Caco-2 (cell line): ENCODE measurements at regions not wholly inside any gene's neighbourhood (a gene's known extent, or its start where the extent isn't known, plus 50 kb on each side); places are given as distances from the start of the nearest gene placed in this dataset.

Experiments used
- BruUV-seq: library from RNA; stranded (reverse); fragments of 400-500 nt; replicated peaks from 2 replicates; lab custom pipeline; 2021; lab: Mats Ljungman, UMichigan
- CTCF ChIA-PET: fragments of 300-600 bp; sonication (Branson Sonifier 250); formaldehyde crosslinking; loops from one replicate; lab custom pipeline; 2022; ENCODE audit warnings: antibody characterized with exemption; lab: Charles Lee
- POLR2A ChIA-PET: fragments of 300-600 bp; sonication (Branson Sonifier 250); formaldehyde crosslinking; loops from one replicate; lab custom pipeline; 2022; ENCODE audit warnings: antibody characterized with exemption; lab: Charles Lee
- DNase-seq, 2 experiments: peaks; one replicate each; pipeline versions ENCODE4 v3.0.0 to v3.0.0-alpha.2; 2020 to 2022
- H3K27me3 ChIP-seq: replicated peaks from 2 replicates; pipeline ENCODE4 v1.6.0; 2011; ENCODE audit warnings: low read length; ENCODE audit not compliant: control insufficient read depth, insufficient read depth
- H3K36me3 ChIP-seq: 2 replicates; pipeline ENCODE4 v1.5.1; 2011; ENCODE audit warnings: low read length; ENCODE audit not compliant: control insufficient read depth, insufficient read depth
- H3K4me1 ChIP-seq: fragments of 250-450 bp; sonication (Bioruptor Pico); 2 replicates; pipeline ENCODE4 v1.5.1; 2020; ENCODE audit warnings: mild to moderate bottlenecking
- H3K4me3 ChIP-seq: 2 replicates; pipeline ENCODE4 v1.5.1; 2011; ENCODE audit warnings: low read depth, mild to moderate bottlenecking, control low read depth, low read length
- H3K9me3 ChIP-seq: fragments of 250-450 bp; sonication (Bioruptor Pico); 2 replicates; pipeline ENCODE4 v1.5.1; 2020; ENCODE audit warnings: mild to moderate bottlenecking, moderate library complexity
- H3K27ac Mint-ChIP-seq: one replicate; pipeline ENCODE4 v1.8.0; 2022; ENCODE audit warnings: mixed read lengths; ENCODE audit not compliant: unreplicated experiment
- H3K27me3 Mint-ChIP-seq: one replicate; pipeline ENCODE4 v1.8.0; 2022; ENCODE audit warnings: mixed read lengths; ENCODE audit not compliant: insufficient read depth, unreplicated experiment
- H3K36me3 Mint-ChIP-seq: one replicate; pipeline ENCODE4 v1.8.0; 2022; ENCODE audit warnings: mild to moderate bottlenecking, mixed read lengths; ENCODE audit not compliant: insufficient read depth, unreplicated experiment
- H3K4me1 Mint-ChIP-seq: one replicate; pipeline ENCODE4 v1.8.0; 2022; ENCODE audit warnings: low read depth, mixed read lengths; ENCODE audit not compliant: unreplicated experiment
- H3K4me3 Mint-ChIP-seq: one replicate; pipeline ENCODE4 v1.8.0; 2022; ENCODE audit warnings: mild to moderate bottlenecking, moderate library complexity, mixed read lengths; ENCODE audit not compliant: unreplicated experiment
- H3K9me3 Mint-ChIP-seq: one replicate; pipeline ENCODE4 v1.8.0; 2022; ENCODE audit warnings: mixed read lengths; ENCODE audit not compliant: unreplicated experiment
- CTCF ChIP-seq, 2 experiments: fragments of 200-600 bp in 1 of 2; IDR thresholded peaks; 1 replicate in 1 of 2; 2 replicates in 1 of 2; pipeline versions ENCODE4 v1.5.1 to v1.8.0; 2011 to 2022; ENCODE audit warnings: antibody characterized with exemption in 1 of 2, control low read depth in 1 of 2, inconsistent platforms in 1 of 2, low read depth in 1 of 2, low read length in 1 of 2, mild to moderate bottlenecking in 1 of 2, moderate library complexity in 1 of 2; ENCODE audit not compliant: insufficient read depth in 1 of 2, severe bottlenecking in 1 of 2, unreplicated experiment in 1 of 2
- intact Hi-C: fragments of 100-400 bp; cut with micrococcal nuclease; formaldehyde crosslinking; loops from one replicate; pipeline ENCODE4 v1.10.0; 2022; ENCODE audit not compliant: unreplicated experiment

DNA sequence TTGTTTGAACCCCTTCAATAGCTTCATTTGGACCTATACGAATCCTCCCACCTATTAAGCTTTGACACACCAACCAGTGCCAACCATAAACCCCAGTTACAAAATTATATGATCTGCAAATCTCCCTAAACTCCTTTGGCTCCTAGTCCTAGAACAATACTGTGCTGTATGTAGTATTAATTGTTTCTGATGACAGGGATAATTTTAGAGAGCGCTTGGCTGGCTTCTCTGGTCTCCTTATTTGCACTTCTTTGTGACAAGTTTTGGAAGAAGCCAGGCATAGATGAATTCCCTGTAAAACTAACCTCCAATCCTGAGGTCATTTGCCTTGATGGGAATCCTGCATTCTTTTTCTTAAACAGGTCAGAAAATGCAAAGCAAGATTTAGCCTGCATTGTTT is 433.0 kb downstream of the PPARGC1A start:
- Mint-ChIP-seq H3K36me3 (no peaks in the 10 kb centered on the region), H3K4me1 (no peaks in the 10 kb centered on the region), H3K9me3 (no peaks in the 10 kb centered on the region), H3K27ac (no peak overlapping the region), H3K27me3 (peaks cover 9% of the 10 kb centered on the region), H3K4me3 (no peak overlapping the region)
- no peak overlapping the region for H3K4me3 ChIP-seq
- no TSS peak for BruUV-seq
- CTCF ChIA-PET = interaction anchor here (1.6 kb wide), 1 partner anchor 157 kb away, joined by 5 read pairs; no protein-coding TSS in a partner anchor
- H3K4me1 ChIP-seq = no peaks in the 10 kb centered on the region
- intact Hi-C loops = loop anchor here (5.0 kb wide), 2 partner anchors 155 to 960 kb away; no protein-coding TSS in a partner anchor
- H3K36me3 ChIP-seq = no peaks in the 10 kb centered on the region
- no peaks in the 10 kb centered on the region for H3K9me3 ChIP-seq
- no peaks in the 10 kb centered on the region for H3K27me3 ChIP-seq
- POLR2A ChIA-PET = no interaction called here
- TF ChIP-seq CTCF (IDR thresholded peaks at IDR 0.05; ENCODE audit: insufficient read depth in 1 of 2, low read depth in 1 of 2, low read length in 1 of 2, severe bottlenecking in 1 of 2, unreplicated experiment in 1 of 2) = no peak
- no peak for DNase-seq

- no peaks in the 10 kb centered on the region for H3K36me3 ChIP-seq
- Mint-ChIP-seq H3K27me3 (peaks cover 9% of the 10 kb centered on the region), H3K36me3 (no peaks in the 10 kb centered on the region), H3K9me3 (no peaks in the 10 kb centered on the region), H3K4me3 (no peak overlapping the region), H3K27ac (no peak overlapping the region), H3K4me1 (no peaks in the 10 kb centered on the region)
- peak; percentile 35 to 37 for DNase-seq
- TF ChIP-seq CTCF (IDR thresholded peaks at IDR 0.05; ENCODE audit: insufficient read depth in 1 of 2, low read depth in 1 of 2, low read length in 1 of 2, severe bottlenecking in 1 of 2, unreplicated experiment in 1 of 2) = peak; percentile 30 to 53
- no peaks in the 10 kb centered on the region for H3K4me1 ChIP-seq
- H3K9me3 ChIP-seq = no peaks in the 10 kb centered on the region
- intact Hi-C loops = loop anchor here (1.0 to 5.0 kb wide), 3 partner anchors 157 to 962 kb away; no protein-coding TSS in a partner anchor
- ChIA-PET POLR2A (no interaction called here), CTCF (interaction anchor here (1.6 kb wide), 1 partner anchor 159 kb away, joined by 5 read pairs; no protein-coding TSS in a partner anchor)
- H3K4me3 ChIP-seq = no peak overlapping the region
- BruUV-seq = no TSS peak
- H3K27me3 ChIP-seq = no peaks in the 10 kb centered on the region
Observed at GRCh38 chr4:23455456-23456158, 434.2 kb downstream of the PPARGC1A start.

DNA sequence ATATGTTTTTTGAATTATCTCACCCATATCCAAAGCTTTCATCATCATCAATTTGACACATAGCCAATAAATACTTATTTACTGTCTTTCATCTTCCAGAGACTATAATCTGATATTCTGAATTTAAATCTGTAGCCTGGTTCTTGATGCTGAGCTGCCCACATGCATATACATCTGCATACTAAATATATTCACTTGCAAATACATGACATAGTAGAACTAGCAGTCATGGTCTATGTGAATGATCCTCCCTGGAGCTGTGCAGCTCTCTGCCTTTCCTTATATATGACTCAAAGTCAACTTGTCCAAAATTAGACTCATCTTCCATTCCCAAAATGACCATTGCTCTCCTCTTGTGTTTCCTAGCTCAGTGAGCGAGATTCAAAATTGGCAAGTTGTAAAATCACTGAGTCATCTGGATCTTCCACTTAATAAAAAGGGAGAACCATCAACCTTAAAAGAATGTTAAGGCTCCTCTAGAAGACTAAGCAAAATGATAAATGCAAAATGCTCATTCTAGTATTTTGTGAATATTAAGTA is 448.2 kb downstream of the PPARGC1A start:
- Mint-ChIP-seq H3K36me3 (no peaks in the 10 kb centered on the region), H3K27me3 (peaks cover 3% of the 10 kb centered on the region), H3K4me1 (no peaks in the 10 kb centered on the region), H3K9me3 (peaks cover 15% of the 10 kb centered on the region), H3K27ac (no peak overlapping the region), H3K4me3 (no peak overlapping the region)
- BruUV-seq = no TSS peak
- DNase-seq = no peak
- ChIA-PET CTCF (no interaction called here), POLR2A (no interaction called here)
- H3K4me1 ChIP-seq = no peaks in the 10 kb centered on the region
- H3K9me3 ChIP-seq = no peaks in the 10 kb centered on the region
- no peak overlapping the region for H3K4me3 ChIP-seq
- TF ChIP-seq CTCF (IDR thresholded peaks at IDR 0.05; ENCODE audit: insufficient read depth in 1 of 2, low read depth in 1 of 2, low read length in 1 of 2, severe bottlenecking in 1 of 2, unreplicated experiment in 1 of 2) = no peak
- H3K27me3 ChIP-seq = no peaks in the 10 kb centered on the region
- H3K36me3 ChIP-seq = no peaks in the 10 kb centered on the region
- intact Hi-C loops = no loop called here
